CD14-positive monocyte (primary cell): ENCODE measurements at regions not wholly inside any gene's neighbourhood (a gene's known extent, or its start where the extent isn't known, plus 50 kb on each side); places are given as distances from the start of the nearest gene placed in this dataset.
A peak's percentile ranks its signal among the peaks of the same experiment; 100 is the strongest.

Experiments used
- DNase-seq, 3 donors: peaks; one replicate each; pipeline ENCODE4 v3.0.0-alpha.2; 2011 to 2022
- H2AFZ ChIP-seq: 2 replicates; pipeline ENCODE4 v1.6.0; 2012; ENCODE audit warnings: mild to moderate bottlenecking, low read depth, low read length, inconsistent platforms; ENCODE audit not compliant: insufficient read depth, poor library complexity, severe bottlenecking
- H3K27ac ChIP-seq, 2 donors: 1 replicate in 1 of 2; 2 replicates in 1 of 2; pipeline ENCODE4 v1.5.1; 2012 to 2013; ENCODE audit warnings: low read length in 2 of 2, control low read depth in 1 of 2, inconsistent platforms in 1 of 2, low read depth in 1 of 2, mild to moderate bottlenecking in 1 of 2
- H3K27me3 ChIP-seq, 2 donors: one replicate each; pipeline versions ENCODE4 v1.6.0 to v1.6.1; 2011 to 2013; ENCODE audit warnings: low read length in 2 of 2; ENCODE audit not compliant: control insufficient read depth in 2 of 2, insufficient read depth in 2 of 2
- H3K36me3 ChIP-seq, 2 donors: replicated peaks in 1 of 2; 1 replicate in 1 of 2; 2 replicates in 1 of 2; pipeline versions ENCODE4 v1.5.1 to v1.6.1; 2012 to 2013; ENCODE audit warnings: low read length in 2 of 2, control low read depth in 1 of 2, inconsistent platforms in 1 of 2, mild to moderate bottlenecking in 1 of 2; ENCODE audit not compliant: insufficient read depth in 2 of 2, control insufficient read depth in 1 of 2
- H3K4me1 ChIP-seq, 2 donors: 1 replicate in 1 of 2; 2 replicates in 1 of 2; pipeline versions ENCODE4 v1.5.1 to v1.6.1; 2012 to 2013; ENCODE audit warnings: low read length in 2 of 2, control low read depth in 1 of 2, inconsistent platforms in 1 of 2, mild to moderate bottlenecking in 1 of 2, moderate library complexity in 1 of 2; ENCODE audit not compliant: insufficient read depth in 2 of 2, control insufficient read depth in 1 of 2
- H3K4me2 ChIP-seq: replicated peaks from 2 replicates; pipeline ENCODE3; 2012; ENCODE audit warnings: low read length, moderate library complexity, mild to moderate bottlenecking; ENCODE audit not compliant: poor library complexity, severe bottlenecking; ENCODE audit errors: extremely low read depth
- H3K4me3 ChIP-seq, 3 experiments: fragments of 200-600 bp in 1 of 3; sonication (generic) in 1 of 3; replicated peaks in 1 of 3; 1 replicate in 2 of 3; 2 replicates in 1 of 3; pipeline ENCODE4 v1.5.1; 2011 to 2013; ENCODE audit warnings: low read length in 3 of 3, mild to moderate bottlenecking in 3 of 3, control low read depth in 2 of 3, low read depth in 2 of 3, inconsistent platforms in 1 of 3, moderate library complexity in 1 of 3
- H3K79me2 ChIP-seq: 2 replicates; pipeline ENCODE4 v1.6.0; 2012; ENCODE audit warnings: mild to moderate bottlenecking, control low read depth, inconsistent platforms, low read length, moderate library complexity; ENCODE audit not compliant: insufficient read depth
- H3K9ac ChIP-seq: 2 replicates; pipeline ENCODE4 v1.6.0; 2017; ENCODE audit warnings: low read length, mild to moderate bottlenecking; ENCODE audit not compliant: insufficient read depth, poor library complexity, severe bottlenecking
- H3K9me3 ChIP-seq, 2 donors: replicated peaks in 1 of 2; 1 replicate in 1 of 2; 2 replicates in 1 of 2; pipeline versions ENCODE4 v1.5.1 to v1.6.1; 2012 to 2013; ENCODE audit warnings: low read length in 2 of 2, control low read depth in 1 of 2; ENCODE audit not compliant: control insufficient read depth in 1 of 2, insufficient read depth in 1 of 2
- H4K20me1 ChIP-seq: 2 replicates; pipeline ENCODE4 v1.6.0; 2012; ENCODE audit warnings: mild to moderate bottlenecking, low read length, control low read depth, moderate library complexity; ENCODE audit not compliant: insufficient read depth
- H3K27ac Mint-ChIP-seq, 7 donors: one replicate each; pipeline ENCODE4 v1.8.0; 2020; ENCODE audit warnings: mild to moderate bottlenecking in 7 of 7, mixed read lengths in 7 of 7, moderate library complexity in 6 of 7, inconsistent platforms in 2 of 7
- H3K27me3 Mint-ChIP-seq, 3 donors: one replicate each; pipeline ENCODE4 v1.8.0; 2021 to 2022; ENCODE audit warnings: low read depth in 3 of 3, mild to moderate bottlenecking in 3 of 3, mixed read lengths in 3 of 3, moderate library complexity in 3 of 3, inconsistent platforms in 1 of 3
- H3K36me3 Mint-ChIP-seq, 2 donors: one replicate each; pipeline ENCODE4 v1.8.0; 2020; ENCODE audit warnings: mixed read lengths in 2 of 2, inconsistent platforms in 1 of 2, mild to moderate bottlenecking in 1 of 2
- H3K4me1 Mint-ChIP-seq: one replicate; pipeline ENCODE4 v1.8.0; 2020; ENCODE audit warnings: mild to moderate bottlenecking, mixed read lengths
- H3K4me3 Mint-ChIP-seq, 2 donors: one replicate each; pipeline ENCODE4 v1.8.0; 2020; ENCODE audit warnings: mild to moderate bottlenecking in 2 of 2, mixed read lengths in 2 of 2, moderate library complexity in 1 of 2
- H3K9me3 Mint-ChIP-seq, 7 donors: one replicate each; pipeline ENCODE4 v1.8.0; 2020 to 2022; ENCODE audit warnings: mixed read lengths in 7 of 7, mild to moderate bottlenecking in 6 of 7, moderate library complexity in 6 of 7, inconsistent platforms in 2 of 7
- CTCF ChIP-seq: fragments of 200-600 bp; IDR thresholded peaks from one replicate; pipeline ENCODE4 v1.8.0; 2022; ENCODE audit warnings: antibody characterized with exemption, mild to moderate bottlenecking
- WGBS: methylation state at CpG from one replicate; pipeline ENCODE4 v1.1.5; 2013; ENCODE audit warnings: missing lambda C conversion rate; ENCODE audit not compliant: insufficient coverage; 5-methylcytosine and 5-hydroxymethylcytosine counted together
- intact Hi-C, 2 donors: fragments of 100-400 bp; cut with micrococcal nuclease; formaldehyde crosslinking; loops; one replicate each; pipeline versions ENCODE4 v1.15.0 to v1.15.1; 2023

DNA sequence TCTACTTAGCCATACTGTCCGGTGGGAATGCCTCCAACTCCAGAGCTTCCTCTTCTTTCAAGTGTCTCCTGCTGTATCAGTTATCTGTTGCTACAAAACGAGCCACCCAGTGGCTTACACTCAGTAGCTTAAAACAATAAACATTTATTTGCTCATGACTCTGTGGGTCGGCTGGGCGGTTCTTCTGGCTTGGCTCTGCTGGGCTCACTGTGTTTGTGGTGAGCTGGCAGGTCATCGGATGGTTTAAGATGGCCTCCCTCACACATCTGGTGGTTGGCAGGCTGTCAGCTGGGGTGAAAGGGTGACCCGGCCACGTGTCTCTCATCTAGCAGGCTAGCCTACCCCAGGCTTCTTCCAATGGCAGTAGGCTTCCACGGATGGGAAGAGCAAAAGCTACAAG is 122.4 kb upstream of the SLC1A4 start:
- DNase-seq: no peak
- Histone ChIP-seq H3K4me2 (no peak overlapping the region), H3K4me3 (no peak overlapping the region), H3K27ac (no peak overlapping the region), H3K9ac (no peak overlapping the region), H3K9me3 (peaks cover 0 to 6% of the 10 kb centered on the region in 2 donors), H2AFZ (no peak overlapping the region), H4K20me1 (no peaks in the 10 kb centered on the region), H3K36me3 (no peaks in the 10 kb centered on the region), H3K27me3 (no peaks in the 10 kb centered on the region), H3K79me2 (peaks cover 12% of the 10 kb centered on the region), H3K4me1 (peaks cover 36% of the 10 kb centered on the region in 2 donors)
- H3K36me3 Mint-ChIP-seq: no peaks in the 10 kb centered on the region
- H3K9me3 Mint-ChIP-seq: peaks cover 0 to 1% (median 0%) of the 10 kb centered on the region in 7 donors
- peak overlapping the region in 6 of 7 donors; percentile 30 to 72 (median 44) for H3K27ac Mint-ChIP-seq
- no peak for TF ChIP-seq CTCF
- 100% methylated on average over 4 of the region's 8 CpGs for WGBS
- peaks cover 14% of the 10 kb centered on the region for H3K4me1 Mint-ChIP-seq
- intact Hi-C loops: loop anchor here (5.0 kb wide), 3 partner anchors 99 to 219 kb away; no protein-coding TSS in a partner anchor
- no peak overlapping the region for H3K4me3 Mint-ChIP-seq
- H3K27me3 Mint-ChIP-seq: peaks cover 0 to 9% (median 0%) of the 10 kb centered on the region in 3 donors

DNA sequence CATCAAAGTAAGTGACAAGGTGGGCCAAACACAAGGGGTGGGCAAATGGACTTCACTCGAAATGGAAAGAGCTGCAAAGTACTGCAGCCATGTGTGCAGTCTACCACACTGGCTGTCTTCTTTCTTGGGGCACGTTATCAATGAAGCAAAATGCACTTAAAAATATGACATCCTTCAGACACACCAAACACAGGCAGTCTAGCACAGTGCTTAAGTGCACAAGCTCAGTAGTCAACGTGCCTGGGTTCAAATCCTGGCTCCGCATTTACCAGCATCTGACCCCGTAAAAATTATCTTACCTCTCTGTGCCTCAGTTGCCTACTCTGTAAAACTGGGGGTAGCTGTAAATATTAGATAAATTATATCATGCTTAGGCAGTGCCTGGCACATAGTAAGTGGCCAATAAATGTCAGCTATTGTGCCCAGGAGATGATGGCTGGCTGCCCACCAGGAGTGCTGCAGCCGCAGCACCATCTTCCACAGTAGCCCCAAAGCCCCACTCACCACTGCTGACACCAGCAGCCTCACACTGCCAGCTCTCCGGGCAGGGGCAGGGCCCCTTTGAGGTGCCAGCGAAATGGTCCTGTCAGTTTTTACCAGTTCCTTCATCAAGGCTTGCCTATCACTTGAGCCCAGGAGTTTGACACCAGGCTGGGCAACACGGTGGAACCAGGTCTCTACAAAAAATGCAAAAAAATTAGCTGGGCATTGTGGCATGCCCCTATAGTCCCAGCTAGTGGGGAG is 121.8 kb upstream of the SLC1A4 start:
- Mint-ChIP-seq H3K4me3 (no peak overlapping the region), H3K27me3 (peaks cover 0 to 9% (median 0%) of the 10 kb centered on the region in 3 donors), H3K9me3 (peaks cover 0 to 1% (median 0%) of the 10 kb centered on the region in 7 donors), H3K27ac (peak overlapping the region in 3 of 7 donors; percentile 30 to 79 (median 40)), H3K4me1 (peaks cover 14% of the 10 kb centered on the region), H3K36me3 (no peaks in the 10 kb centered on the region)
- 97% methylated on average over 6 of the region's 9 CpGs for WGBS
- no peak for DNase-seq
- Histone ChIP-seq H3K4me1 (peaks cover 29 to 30% of the 10 kb centered on the region in 2 donors), H3K4me3 (no peak overlapping the region), H2AFZ (no peak overlapping the region), H4K20me1 (no peaks in the 10 kb centered on the region), H3K36me3 (no peaks in the 10 kb centered on the region), H3K27me3 (no peaks in the 10 kb centered on the region), H3K4me2 (no peak overlapping the region), H3K9me3 (peaks cover 0 to 4% of the 10 kb centered on the region in 2 donors), H3K79me2 (peaks cover 6% of the 10 kb centered on the region), H3K9ac (no peak overlapping the region), H3K27ac (no peak overlapping the region)
- TF ChIP-seq CTCF: no peak
- intact Hi-C loops: loop anchor here (5.0 kb wide), 3 partner anchors 100 to 220 kb away; no protein-coding TSS in a partner anchor
